Parathyroid adenoma (tissue), 2 donors: ENCODE measurements at regions not wholly inside any gene's neighbourhood (a gene's known extent, or its start where the extent isn't known, plus 50 kb on each side); places are given as distances from the start of the nearest gene placed in this dataset.

Experiments
- H2AFZ ChIP-seq: fragments of 300-600 bp; sonication (generic); one replicate; pipeline ENCODE4 v1.7.0; 2017; ENCODE audit warnings: antibody characterized with exemption, mild to moderate bottlenecking
- H3K27ac ChIP-seq: fragments of 300-600 bp; sonication (generic); one replicate; pipeline ENCODE4 v1.7.0; 2017
- H3K27me3 ChIP-seq: fragments of 300-600 bp; sonication (generic); one replicate; pipeline ENCODE4 v1.7.0; 2017; ENCODE audit warnings: low read length; ENCODE audit not compliant: control insufficient read depth, insufficient read depth
- H3K36me3 ChIP-seq: fragments of 300-600 bp; sonication (generic); one replicate; pipeline ENCODE4 v1.7.0; 2017; ENCODE audit warnings: low read length; ENCODE audit not compliant: control insufficient read depth, insufficient read depth
- H3K4me1 ChIP-seq: fragments of 300-600 bp; sonication (generic); one replicate; pipeline ENCODE4 v1.7.0; 2017; ENCODE audit warnings: control low read depth
- H3K4me2 ChIP-seq: fragments of 300-600 bp; sonication (generic); one replicate; pipeline ENCODE4 v1.7.0; 2017; ENCODE audit warnings: low read length
- H3K4me3 ChIP-seq: fragments of 300-600 bp; sonication (generic); one replicate; pipeline ENCODE4 v1.7.0; 2017; ENCODE audit warnings: low read depth, low read length
- H3K79me2 ChIP-seq: fragments of 300-600 bp; sonication (generic); one replicate; pipeline ENCODE4 v1.7.0; 2017; ENCODE audit warnings: control low read depth
- H3K9ac ChIP-seq: fragments of 300-600 bp; sonication (generic); one replicate; pipeline ENCODE4 v1.7.0; 2017; ENCODE audit warnings: mild to moderate bottlenecking
- H3K9me3 ChIP-seq: fragments of 300-600 bp; sonication (generic); one replicate; pipeline ENCODE4 v1.7.0; 2017; ENCODE audit warnings: low read length; ENCODE audit not compliant: control insufficient read depth
- TF ChIP-seq, protein P1 (sequence below): fragments of 300-600 bp; sonication (generic); IDR thresholded peaks from one replicate; pipeline ENCODE4 v1.7.0; 2017; ENCODE audit warnings: antibody characterized with exemption, mild to moderate bottlenecking
- donor health status: primary hyperparathyroidism.

DNA sequence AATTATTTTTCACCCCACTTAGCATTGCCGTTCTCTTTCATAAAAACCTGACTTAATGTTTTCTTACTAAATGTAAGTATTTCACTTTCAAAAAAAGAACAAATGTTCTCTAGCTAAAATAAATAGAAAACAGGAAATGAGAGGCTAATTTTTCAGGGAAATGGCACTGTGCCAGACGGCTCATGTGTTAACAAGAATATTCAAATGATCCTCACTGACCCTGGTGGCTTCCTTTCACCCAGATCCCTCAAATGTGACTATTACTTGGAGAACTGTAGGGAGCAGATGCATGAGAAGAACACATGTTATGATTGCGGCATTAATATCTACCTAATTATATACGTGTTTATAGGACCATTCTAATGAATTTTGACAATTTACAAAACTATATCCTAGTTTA is 827.7 kb downstream of the SOCS6 start:
- Histone ChIP-seq H3K27me3 (no peaks in the 10 kb centered on the region), H3K36me3 (no peaks in the 10 kb centered on the region), H3K79me2 (no peaks in the 10 kb centered on the region), H3K9me3 (no peaks in the 10 kb centered on the region), H3K4me3 (no peak overlapping the region), H3K9ac (no peak overlapping the region), H3K4me1 (no peaks in the 10 kb centered on the region), H3K27ac (no peak overlapping the region), H3K4me2 (no peak overlapping the region), H2AFZ (no peak overlapping the region)
- TF ChIP-seq, protein P1, sequence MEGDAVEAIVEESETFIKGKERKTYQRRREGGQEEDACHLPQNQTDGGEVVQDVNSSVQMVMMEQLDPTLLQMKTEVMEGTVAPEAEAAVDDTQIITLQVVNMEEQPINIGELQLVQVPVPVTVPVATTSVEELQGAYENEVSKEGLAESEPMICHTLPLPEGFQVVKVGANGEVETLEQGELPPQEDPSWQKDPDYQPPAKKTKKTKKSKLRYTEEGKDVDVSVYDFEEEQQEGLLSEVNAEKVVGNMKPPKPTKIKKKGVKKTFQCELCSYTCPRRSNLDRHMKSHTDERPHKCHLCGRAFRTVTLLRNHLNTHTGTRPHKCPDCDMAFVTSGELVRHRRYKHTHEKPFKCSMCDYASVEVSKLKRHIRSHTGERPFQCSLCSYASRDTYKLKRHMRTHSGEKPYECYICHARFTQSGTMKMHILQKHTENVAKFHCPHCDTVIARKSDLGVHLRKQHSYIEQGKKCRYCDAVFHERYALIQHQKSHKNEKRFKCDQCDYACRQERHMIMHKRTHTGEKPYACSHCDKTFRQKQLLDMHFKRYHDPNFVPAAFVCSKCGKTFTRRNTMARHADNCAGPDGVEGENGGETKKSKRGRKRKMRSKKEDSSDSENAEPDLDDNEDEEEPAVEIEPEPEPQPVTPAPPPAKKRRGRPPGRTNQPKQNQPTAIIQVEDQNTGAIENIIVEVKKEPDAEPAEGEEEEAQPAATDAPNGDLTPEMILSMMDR: no peak

DNA sequence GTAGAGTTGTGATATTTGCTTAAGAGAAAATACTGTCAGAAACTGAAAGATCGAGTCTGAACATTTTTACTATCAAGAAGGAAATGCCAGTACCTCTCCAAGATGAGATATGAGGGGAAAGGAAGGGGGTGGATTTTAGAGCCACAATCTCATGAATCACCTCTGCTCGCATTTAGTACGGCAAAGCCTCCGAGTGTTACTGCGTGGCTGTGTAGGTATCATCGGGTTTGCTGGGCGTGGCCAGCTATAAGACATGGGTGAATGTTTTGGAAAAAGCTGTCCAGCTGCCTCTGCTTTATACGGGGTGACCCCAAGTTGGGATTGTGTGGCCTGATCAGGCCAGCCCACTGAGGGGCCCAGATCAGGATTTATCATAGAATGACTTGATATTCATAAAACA is 826.4 kb downstream of the SOCS6 start:
- H2AFZ ChIP-seq: no peak overlapping the region
- H3K4me1 ChIP-seq: no peaks in the 10 kb centered on the region
- no peaks in the 10 kb centered on the region for H3K27me3 ChIP-seq
- no peak overlapping the region for H3K27ac ChIP-seq
- no peaks in the 10 kb centered on the region for H3K36me3 ChIP-seq
- TF ChIP-seq, protein P1: no peak
- no peak overlapping the region for H3K4me2 ChIP-seq
- no peaks in the 10 kb centered on the region for H3K79me2 ChIP-seq
- H3K9ac ChIP-seq: no peak overlapping the region
- H3K9me3 ChIP-seq: no peaks in the 10 kb centered on the region
- H3K4me3 ChIP-seq: no peak overlapping the region

DNA sequence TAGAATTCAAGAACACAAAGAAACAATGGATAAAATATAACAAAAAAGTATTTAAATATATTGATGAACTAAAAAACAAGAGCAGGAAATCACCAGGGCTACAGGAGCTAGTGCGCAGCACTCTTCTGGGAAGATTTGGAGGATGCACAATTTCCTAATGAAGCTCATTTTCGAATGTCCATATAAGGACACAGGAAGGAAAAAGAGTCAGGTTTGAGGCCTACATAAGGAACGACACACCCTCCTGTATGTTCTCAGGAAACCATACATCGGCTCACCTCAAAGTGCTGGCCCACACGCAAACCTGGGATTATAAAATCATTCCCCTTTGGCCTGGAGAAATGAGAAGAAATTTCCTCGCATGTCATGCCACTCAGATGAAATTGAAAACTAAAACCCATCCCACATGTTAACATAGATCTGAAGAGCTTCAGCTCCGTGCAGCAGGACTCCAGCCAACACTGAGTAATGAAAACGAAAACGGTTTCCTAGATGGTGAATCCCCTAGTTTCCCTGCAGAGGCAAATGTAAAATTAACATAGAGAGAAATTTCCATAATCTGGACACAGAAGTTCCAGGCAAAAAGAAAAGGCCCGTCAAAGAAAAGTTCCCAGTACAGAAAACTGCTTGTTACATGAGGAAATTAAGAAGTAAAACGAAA is 825.8 kb downstream of the SOCS6 start:
- H3K79me2 ChIP-seq: no peaks in the 10 kb centered on the region
- no peak overlapping the region for H3K27ac ChIP-seq
- TF ChIP-seq, protein P1: no peak
- H3K4me2 ChIP-seq: no peak overlapping the region
- no peaks in the 10 kb centered on the region for H3K9me3 ChIP-seq
- H2AFZ ChIP-seq: no peak overlapping the region
- H3K36me3 ChIP-seq: no peaks in the 10 kb centered on the region
- H3K4me3 ChIP-seq: no peak overlapping the region
- H3K4me1 ChIP-seq: no peaks in the 10 kb centered on the region
- no peaks in the 10 kb centered on the region for H3K27me3 ChIP-seq
- H3K9ac ChIP-seq: no peak overlapping the region

DNA sequence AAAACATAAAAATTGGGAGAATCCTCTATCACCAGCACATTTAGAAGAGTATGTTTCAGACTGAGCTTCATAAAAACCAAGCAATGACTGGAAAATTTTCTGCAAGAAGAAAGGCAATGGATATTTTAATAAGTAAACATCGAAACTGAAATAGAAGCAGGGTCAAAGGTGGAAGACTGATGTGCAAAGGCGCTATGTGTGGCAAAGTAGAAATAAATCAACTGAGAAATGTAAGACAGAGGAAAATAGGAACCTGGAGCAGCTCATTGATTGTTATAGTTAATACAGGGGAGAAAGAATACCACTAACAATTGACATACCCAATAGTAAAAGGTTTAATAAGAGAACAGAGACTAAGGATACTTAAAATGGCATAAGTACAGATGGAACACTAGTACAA is 818.4 kb downstream of the SOCS6 start:
- Histone ChIP-seq H3K4me3 (no peak overlapping the region), H3K4me2 (no peak overlapping the region), H3K36me3 (no peaks in the 10 kb centered on the region), H3K79me2 (no peaks in the 10 kb centered on the region), H3K27me3 (no peaks in the 10 kb centered on the region), H3K27ac (no peak overlapping the region), H3K9me3 (no peaks in the 10 kb centered on the region), H2AFZ (no peak overlapping the region), H3K4me1 (no peaks in the 10 kb centered on the region), H3K9ac (no peak overlapping the region)
- TF ChIP-seq, protein P1: no peak

DNA sequence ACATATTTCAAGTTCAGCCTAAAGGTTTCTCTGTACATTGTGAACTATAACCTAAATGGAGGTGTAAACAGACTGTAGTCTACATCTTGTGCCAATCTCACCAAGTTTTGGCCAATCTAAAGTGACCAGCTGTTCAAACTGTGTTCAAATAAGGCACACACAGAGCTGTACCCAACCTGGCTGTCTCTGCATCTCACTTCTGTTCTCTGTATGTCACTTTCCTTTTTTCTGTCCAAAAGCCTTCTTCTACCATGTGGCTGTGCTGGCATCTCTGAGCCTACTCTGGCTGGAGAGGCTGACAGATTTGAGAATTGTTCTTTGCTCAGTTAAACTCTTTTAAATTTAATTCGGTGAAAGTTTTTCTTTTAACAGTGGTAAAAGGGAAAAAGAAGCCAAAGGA is 817.9 kb downstream of the SOCS6 start:
- H3K4me2 ChIP-seq: no peak overlapping the region
- no peaks in the 10 kb centered on the region for H3K79me2 ChIP-seq
- no peak overlapping the region for H2AFZ ChIP-seq
- H3K4me3 ChIP-seq: no peak overlapping the region
- TF ChIP-seq, protein P1: no peak
- no peaks in the 10 kb centered on the region for H3K4me1 ChIP-seq
- H3K9ac ChIP-seq: no peak overlapping the region
- H3K9me3 ChIP-seq: no peaks in the 10 kb centered on the region
- H3K36me3 ChIP-seq: no peaks in the 10 kb centered on the region
- H3K27me3 ChIP-seq: no peaks in the 10 kb centered on the region
- no peak overlapping the region for H3K27ac ChIP-seq
